ENCODE measurements at regions not wholly inside any gene's neighbourhood (a gene's known extent, or its start where the extent isn't known, plus 50 kb on each side); places are given as distances from the start of the nearest gene placed in this dataset.

DNA sequence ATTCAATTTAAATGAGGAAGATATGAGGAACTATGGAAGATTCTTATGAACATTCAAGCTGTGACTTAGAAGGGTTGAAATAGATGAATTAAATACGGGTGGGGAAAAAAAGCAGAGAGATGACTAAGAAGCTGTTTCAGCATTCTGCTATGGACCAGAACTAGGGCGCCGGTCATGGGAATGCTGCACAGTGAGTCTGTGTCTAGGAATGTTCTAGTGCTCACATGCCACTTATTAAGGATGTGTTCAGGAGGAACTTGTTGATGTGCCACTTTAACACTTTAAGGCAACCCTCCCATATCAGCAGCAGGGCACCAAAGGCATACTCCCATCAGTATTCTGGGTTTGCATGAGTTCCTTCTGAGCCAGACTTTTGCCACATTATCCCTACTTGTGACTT lies 152.1 kb downstream of the POSTN start:
- no peak overlapping the region for H3K27ac ChIP-seq (ENCODE audit: low read depth, low read length)
- intact Hi-C loops (cut with micrococcal nuclease): no loop called here

More for the DNA sequence above, 152.1 kb downstream of the POSTN start:
- DNase-seq (ENCODE audit: low read depth, low spot score): no peak
- Histone ChIP-seq H3K9me3 (ENCODE audit: control insufficient read depth in 1 of 2, insufficient read depth in 1 of 2, low read depth in 1 of 2, low read length in 2 of 2) (peaks cover 7 to 21% of the 10 kb centered on the region in 2 experiments; a peak in 2 of 4 replicates), H2AFZ (ENCODE audit: low read depth, low read length, poor library complexity, severe bottlenecking) (no peak overlapping the region), H3K27me3 (ENCODE audit: insufficient read depth, low read length) (no peaks in the 10 kb centered on the region), H3K36me3 (ENCODE audit: control insufficient read depth in 1 of 2, insufficient read depth in 2 of 2, low read length in 2 of 2) (no peaks in the 10 kb centered on the region), H3K4me3 (replicated peaks in 1 of 2; ENCODE audit: low read depth in 1 of 2, low read length in 2 of 2) (no peak overlapping the region), H3K9me2 (ENCODE audit: insufficient read depth) (no peaks in the 10 kb centered on the region), H3K9ac (ENCODE audit: low read length) (no peak overlapping the region), H3K4me1 (ENCODE audit: control insufficient read depth in 1 of 2, insufficient read depth in 2 of 2, low read length in 2 of 2) (no peaks in the 10 kb centered on the region), H3K4me2 (ENCODE audit: low read length) (no peak overlapping the region), H3K79me2 (ENCODE audit: insufficient read depth, low read length) (no peaks in the 10 kb centered on the region), H4K20me1 (ENCODE audit: insufficient read depth) (no peaks in the 10 kb centered on the region)
- ChIA-PET CTCF (no interaction called here), RAD21 (ENCODE audit: low non-redundant PET in 1 of 2, low total read pairs in 2 of 2, uncharacterized antibody in 2 of 2, unreplicated experiment in 2 of 2) (no interaction called here), POLR2A (no interaction called here)
- no TSS peak for BruUV-seq (replicated peaks)
- no peak for ATAC-seq
- TF ChIP-seq ELF1 (IDR thresholded peaks at IDR 0.05; ENCODE audit: borderline replicate concordance, low read depth): no peak
- TF ChIP-seq SP1 (IDR thresholded peaks at IDR 0.05; ENCODE audit: low read depth): no peak
- TF ChIP-seq, protein P1, sequence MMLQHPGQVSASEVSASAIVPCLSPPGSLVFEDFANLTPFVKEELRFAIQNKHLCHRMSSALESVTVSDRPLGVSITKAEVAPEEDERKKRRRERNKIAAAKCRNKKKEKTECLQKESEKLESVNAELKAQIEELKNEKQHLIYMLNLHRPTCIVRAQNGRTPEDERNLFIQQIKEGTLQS (IDR thresholded peaks at IDR 0.05): no peak
- TF ChIP-seq YY1 (IDR thresholded peaks at IDR 0.05; ENCODE audit: extremely low read depth, insufficient replicate concordance, low read depth, low read length): no peak
- TF ChIP-seq EGR1 (IDR thresholded peaks at IDR 0.05; ENCODE audit: low read depth): no peak
- no peak for TF ChIP-seq POLR2A (IDR thresholded peaks at IDR 0.05; ENCODE audit: borderline replicate concordance, extremely low read depth, insufficient read depth, insufficient read length)
- no peak for TF ChIP-seq JUND (IDR thresholded peaks at IDR 0.05)
- TF ChIP-seq FOSL1 (IDR thresholded peaks at IDR 0.05; ENCODE audit: low read depth): no peak
- TF ChIP-seq SRF (IDR thresholded peaks at IDR 0.05; ENCODE audit: low read depth): no peak
- TF ChIP-seq RAD21 (IDR thresholded peaks at IDR 0.05; ENCODE audit: low read depth): no peak
- TF ChIP-seq, protein P2, sequence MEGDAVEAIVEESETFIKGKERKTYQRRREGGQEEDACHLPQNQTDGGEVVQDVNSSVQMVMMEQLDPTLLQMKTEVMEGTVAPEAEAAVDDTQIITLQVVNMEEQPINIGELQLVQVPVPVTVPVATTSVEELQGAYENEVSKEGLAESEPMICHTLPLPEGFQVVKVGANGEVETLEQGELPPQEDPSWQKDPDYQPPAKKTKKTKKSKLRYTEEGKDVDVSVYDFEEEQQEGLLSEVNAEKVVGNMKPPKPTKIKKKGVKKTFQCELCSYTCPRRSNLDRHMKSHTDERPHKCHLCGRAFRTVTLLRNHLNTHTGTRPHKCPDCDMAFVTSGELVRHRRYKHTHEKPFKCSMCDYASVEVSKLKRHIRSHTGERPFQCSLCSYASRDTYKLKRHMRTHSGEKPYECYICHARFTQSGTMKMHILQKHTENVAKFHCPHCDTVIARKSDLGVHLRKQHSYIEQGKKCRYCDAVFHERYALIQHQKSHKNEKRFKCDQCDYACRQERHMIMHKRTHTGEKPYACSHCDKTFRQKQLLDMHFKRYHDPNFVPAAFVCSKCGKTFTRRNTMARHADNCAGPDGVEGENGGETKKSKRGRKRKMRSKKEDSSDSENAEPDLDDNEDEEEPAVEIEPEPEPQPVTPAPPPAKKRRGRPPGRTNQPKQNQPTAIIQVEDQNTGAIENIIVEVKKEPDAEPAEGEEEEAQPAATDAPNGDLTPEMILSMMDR (IDR thresholded peaks at IDR 0.05 in 2 of 3, conservative IDR thresholded peaks at IDR 0.05 in 1 of 3; ENCODE audit: borderline replicate concordance in 1 of 3, insufficient read depth in 1 of 3, low read depth in 2 of 3, low read length in 2 of 3): no peak
- TF ChIP-seq, protein P3, sequence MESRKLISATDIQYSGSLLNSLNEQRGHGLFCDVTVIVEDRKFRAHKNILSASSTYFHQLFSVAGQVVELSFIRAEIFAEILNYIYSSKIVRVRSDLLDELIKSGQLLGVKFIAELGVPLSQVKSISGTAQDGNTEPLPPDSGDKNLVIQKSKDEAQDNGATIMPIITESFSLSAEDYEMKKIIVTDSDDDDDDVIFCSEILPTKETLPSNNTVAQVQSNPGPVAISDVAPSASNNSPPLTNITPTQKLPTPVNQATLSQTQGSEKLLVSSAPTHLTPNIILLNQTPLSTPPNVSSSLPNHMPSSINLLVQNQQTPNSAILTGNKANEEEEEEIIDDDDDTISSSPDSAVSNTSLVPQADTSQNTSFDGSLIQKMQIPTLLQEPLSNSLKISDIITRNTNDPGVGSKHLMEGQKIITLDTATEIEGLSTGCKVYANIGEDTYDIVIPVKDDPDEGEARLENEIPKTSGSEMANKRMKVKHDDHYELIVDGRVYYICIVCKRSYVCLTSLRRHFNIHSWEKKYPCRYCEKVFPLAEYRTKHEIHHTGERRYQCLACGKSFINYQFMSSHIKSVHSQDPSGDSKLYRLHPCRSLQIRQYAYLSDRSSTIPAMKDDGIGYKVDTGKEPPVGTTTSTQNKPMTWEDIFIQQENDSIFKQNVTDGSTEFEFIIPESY (IDR thresholded peaks at IDR 0.05; ENCODE audit: extremely low read depth, insufficient replicate concordance, low read length): no peak
- no peak for TF ChIP-seq CBX3 (IDR thresholded peaks at IDR 0.05; ENCODE audit: low read depth)

Data from HCT116 (cell line).